ENCODE measurements at regions not wholly inside any gene's neighbourhood (a gene's known extent, or its start where the extent isn't known, plus 50 kb on each side); places are given as distances from the start of the nearest gene placed in this dataset.

DNA sequence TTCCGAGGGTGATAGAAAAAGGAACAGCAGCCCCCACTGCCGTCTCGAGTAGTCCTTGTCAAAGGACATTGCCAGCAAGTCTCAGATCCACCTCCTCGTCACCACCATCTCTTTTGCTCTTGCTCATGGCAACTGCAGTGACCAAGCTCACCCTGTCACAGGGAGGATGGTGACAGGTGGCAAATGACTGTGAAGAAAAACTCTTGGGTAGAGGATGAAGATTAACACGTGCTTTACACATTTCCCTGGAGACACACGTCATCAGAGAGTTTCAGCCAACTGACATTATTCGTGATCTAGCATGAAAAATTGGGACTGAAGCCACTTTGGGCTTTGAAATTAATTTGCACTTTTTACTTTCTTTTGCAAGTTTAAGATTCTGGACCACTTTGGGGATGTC lies 174.3 kb downstream of the EBLN2 start:
- no peak for DNase-seq (ENCODE audit: low spot score)
- TF ChIP-seq, protein P1, sequence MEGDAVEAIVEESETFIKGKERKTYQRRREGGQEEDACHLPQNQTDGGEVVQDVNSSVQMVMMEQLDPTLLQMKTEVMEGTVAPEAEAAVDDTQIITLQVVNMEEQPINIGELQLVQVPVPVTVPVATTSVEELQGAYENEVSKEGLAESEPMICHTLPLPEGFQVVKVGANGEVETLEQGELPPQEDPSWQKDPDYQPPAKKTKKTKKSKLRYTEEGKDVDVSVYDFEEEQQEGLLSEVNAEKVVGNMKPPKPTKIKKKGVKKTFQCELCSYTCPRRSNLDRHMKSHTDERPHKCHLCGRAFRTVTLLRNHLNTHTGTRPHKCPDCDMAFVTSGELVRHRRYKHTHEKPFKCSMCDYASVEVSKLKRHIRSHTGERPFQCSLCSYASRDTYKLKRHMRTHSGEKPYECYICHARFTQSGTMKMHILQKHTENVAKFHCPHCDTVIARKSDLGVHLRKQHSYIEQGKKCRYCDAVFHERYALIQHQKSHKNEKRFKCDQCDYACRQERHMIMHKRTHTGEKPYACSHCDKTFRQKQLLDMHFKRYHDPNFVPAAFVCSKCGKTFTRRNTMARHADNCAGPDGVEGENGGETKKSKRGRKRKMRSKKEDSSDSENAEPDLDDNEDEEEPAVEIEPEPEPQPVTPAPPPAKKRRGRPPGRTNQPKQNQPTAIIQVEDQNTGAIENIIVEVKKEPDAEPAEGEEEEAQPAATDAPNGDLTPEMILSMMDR (conservative IDR thresholded peaks at IDR 0.05; ENCODE audit: low read depth): no peak
- no peak overlapping the region for H3K27ac ChIP-seq
- ChIA-PET CTCF (no interaction called here), POLR2A (ENCODE audit: low non-redundant PET) (no interaction called here)

DNA sequence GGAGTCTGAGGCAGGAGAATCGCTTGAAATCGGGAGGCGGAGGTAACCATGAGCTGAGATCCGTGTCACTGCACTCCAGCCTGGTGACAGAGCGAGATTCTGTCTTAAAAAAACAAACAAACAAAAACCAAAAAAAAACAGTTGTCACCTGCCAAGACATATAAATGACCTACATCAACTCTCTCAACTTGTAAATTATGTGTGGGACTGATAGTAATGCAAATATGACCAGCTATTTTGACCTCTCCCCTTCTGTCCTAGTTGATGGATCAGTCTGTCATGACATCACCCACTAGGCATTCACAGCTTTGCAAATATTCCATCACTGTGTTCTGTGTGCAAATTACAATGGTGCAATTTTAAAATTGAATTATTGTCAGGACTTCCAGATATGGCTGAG lies 175.4 kb downstream of the EBLN2 start:
- TF ChIP-seq, protein P1 (conservative IDR thresholded peaks at IDR 0.05; ENCODE audit: low read depth): no peak

GRCh38 chr3:73243740-73244139 lies 182.3 kb downstream of the EBLN2 start:
- DNase-seq (ENCODE audit: low spot score): no peak
- TF ChIP-seq, protein P1 (conservative IDR thresholded peaks at IDR 0.05; ENCODE audit: low read depth): no peak
- ChIA-PET POLR2A (ENCODE audit: low non-redundant PET) (no interaction called here), CTCF (no interaction called here)
- no peak overlapping the region for H3K27ac ChIP-seq

More for the DNA sequence above, 175.4 kb downstream of the EBLN2 start:
- no peak overlapping the region for H3K27ac ChIP-seq
- CTCF ChIA-PET: no interaction called here
- POLR2A ChIA-PET (ENCODE audit: low non-redundant PET): no interaction called here
- no peak for DNase-seq (ENCODE audit: low spot score)

DNA sequence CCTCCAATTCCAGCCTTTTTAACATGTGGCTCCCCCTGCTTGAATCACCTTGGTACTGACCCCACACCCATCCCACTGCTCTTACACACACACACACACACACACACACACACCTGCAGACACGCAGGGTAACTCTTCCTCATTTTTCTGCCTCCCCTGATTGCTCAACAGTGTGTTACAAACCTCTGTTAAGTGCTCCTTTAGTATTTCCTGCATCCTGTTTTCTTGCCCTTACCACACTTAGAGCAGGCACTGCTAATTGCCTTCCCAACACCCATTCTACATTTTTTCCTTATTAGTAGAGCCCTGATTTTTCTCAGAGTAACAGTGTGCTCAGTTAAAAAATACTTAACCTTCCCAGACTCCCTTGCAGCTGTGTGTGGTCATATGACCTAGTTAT lies 184.0 kb downstream of the EBLN2 start:
- H3K27ac ChIP-seq: no peak overlapping the region
- ChIA-PET POLR2A (ENCODE audit: low non-redundant PET) (no interaction called here), CTCF (no interaction called here)
- no peak for DNase-seq (ENCODE audit: low spot score)
- TF ChIP-seq, protein P1 (conservative IDR thresholded peaks at IDR 0.05; ENCODE audit: low read depth): no peak

GRCh38 chr3:73249047-73249446 lies 187.6 kb downstream of the EBLN2 start:
- TF ChIP-seq, protein P1 (conservative IDR thresholded peaks at IDR 0.05; ENCODE audit: low read depth): no peak
- no peak overlapping the region for H3K27ac ChIP-seq
- ChIA-PET POLR2A (ENCODE audit: low non-redundant PET) (no interaction called here), CTCF (interaction anchor here (0.6 kb wide), 1 partner anchor 477 kb away, joined by 6 read pairs; no protein-coding TSS in a partner anchor)
- DNase-seq (ENCODE audit: low spot score): no peak

DNA sequence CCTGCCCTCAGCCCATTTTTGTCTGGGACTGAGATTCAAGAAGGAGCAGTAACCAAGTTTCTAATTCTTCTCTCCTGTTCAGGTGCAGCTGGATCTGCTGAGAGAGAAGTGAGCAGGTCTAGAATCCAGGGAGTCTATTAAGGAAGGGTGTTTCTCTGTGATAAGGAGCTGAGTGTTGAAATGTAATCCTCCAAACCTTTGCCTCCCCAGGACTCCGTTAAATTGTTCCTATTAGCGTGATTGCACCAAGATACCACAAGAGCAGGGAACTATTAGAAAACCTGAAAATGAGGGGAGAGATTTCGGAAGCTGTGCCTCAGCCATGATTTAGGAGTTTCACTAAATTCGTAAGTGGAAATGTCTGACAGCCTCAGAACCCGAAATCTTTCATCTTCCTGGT lies 192.6 kb downstream of the EBLN2 start:
- H3K27ac ChIP-seq: no peak overlapping the region
- ChIA-PET CTCF (no interaction called here), POLR2A (ENCODE audit: low non-redundant PET) (no interaction called here)
- TF ChIP-seq, protein P1 (conservative IDR thresholded peaks at IDR 0.05; ENCODE audit: low read depth): no peak
- DNase-seq (ENCODE audit: low spot score): no peak

- POLR2A ChIA-PET (ENCODE audit: low non-redundant PET): no interaction called here
- CTCF ChIA-PET: no interaction called here
- no peak overlapping the region for H3K27ac ChIP-seq
- DNase-seq (ENCODE audit: low spot score): peak; percentile 49
- TF ChIP-seq, protein P1 (conservative IDR thresholded peaks at IDR 0.05; ENCODE audit: low read depth): no peak
Measured at GRCh38 chr3:73255609-73256029, 194.2 kb downstream of the EBLN2 start.

All from RWPE1 (cell line).